ENCODE measurements at regions not wholly inside any gene's neighbourhood (a gene's known extent, or its start where the extent isn't known, plus 50 kb on each side); places are given as distances from the start of the nearest gene placed in this dataset.

DNA sequence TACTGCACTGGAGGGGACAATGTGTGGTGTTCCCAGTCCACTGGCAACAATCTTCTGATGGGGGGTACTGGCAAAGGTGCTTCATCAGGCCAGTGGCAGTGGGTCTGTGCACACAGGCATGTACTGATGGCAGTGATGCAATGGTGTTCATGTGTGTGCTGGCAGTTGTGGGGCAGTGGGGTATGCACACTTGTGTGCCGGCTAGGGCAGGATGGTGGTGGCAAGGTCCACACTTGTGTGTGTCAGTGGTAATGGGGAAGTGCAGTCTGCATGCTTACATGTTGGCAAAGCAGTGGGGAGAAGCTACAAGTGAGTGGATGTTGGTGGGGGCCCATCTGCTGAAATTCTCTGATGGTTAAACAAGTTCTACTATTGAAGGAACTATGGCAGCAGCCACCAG, 504.6 kb upstream of the ZNF462 start:
- no peak for TF ChIP-seq YY1 (IDR thresholded peaks at IDR 0.05; ENCODE audit: insufficient read depth, insufficient read length)
- no peak for TF ChIP-seq ZNF274 (IDR thresholded peaks at IDR 0.05; ENCODE audit: low read depth, low read length)
